ENCODE measurements at regions not wholly inside any gene's neighbourhood (a gene's known extent, or its start where the extent isn't known, plus 50 kb on each side); places are given as distances from the start of the nearest gene placed in this dataset.

GRCh38 chr3:135337192-135337591 is 542.1 kb downstream of the EPHB1 start:
- dilution Hi-C loops (cut with HindIII; ENCODE audit: low sequenced_read_pairs, unreplicated experiment) = no loop called here
- no peaks in the 10 kb centered on the region for H3K4me1 ChIP-seq (ENCODE audit: control insufficient read depth, insufficient read depth, low read length)
- no peaks in the 10 kb centered on the region for H3K27me3 ChIP-seq (ENCODE audit: control insufficient read depth, insufficient read depth, low read length)
- H3K9me3 ChIP-seq (ENCODE audit: control insufficient read depth, insufficient read depth, low read length) = peaks cover 11% of the 10 kb centered on the region; the same call in 1 of the 2 replicates
- H3K18ac ChIP-seq (ENCODE audit: low read depth, low read length) = no peak overlapping the region
- H3K4ac ChIP-seq (ENCODE audit: low read depth, low read length) = no peak overlapping the region
- no peak overlapping the region for H4K8ac ChIP-seq (ENCODE audit: low read depth in 2 of 2, low read length in 2 of 2)
- no peak overlapping the region for H2AK9ac ChIP-seq (replicated peaks; ENCODE audit: low read depth, low read length, poor library complexity)
- H3K9ac ChIP-seq (ENCODE audit: low read depth, low read length) = no peak overlapping the region
- DNase-seq = no peak
- no peak overlapping the region for H2BK15ac ChIP-seq (ENCODE audit: low read depth, low read length)
- no peak overlapping the region for H3K4me3 ChIP-seq (ENCODE audit: insufficient read depth, low read depth, low read length)
- ATAC-seq (ENCODE audit: low read depth) = no peak
- in situ Hi-C loops (cut with MboI; ENCODE audit: low sequenced_read_pairs) = no loop called here
- no peak overlapping the region for H2BK5ac ChIP-seq (ENCODE audit: low read depth, low read length, poor library complexity, severe bottlenecking)
- H3K56ac ChIP-seq (ENCODE audit: extremely low read depth, insufficient read depth, low read length) = no peak overlapping the region
- H3K36me3 ChIP-seq (ENCODE audit: control insufficient read depth, insufficient read depth, low read length) = no peaks in the 10 kb centered on the region
- TF ChIP-seq POLR2A (IDR thresholded peaks at IDR 0.05; ENCODE audit: low read depth, low read length) = no peak
- no peak for TF ChIP-seq CHD1 (IDR thresholded peaks at IDR 0.05; ENCODE audit: low read depth, low read length)
- TF ChIP-seq FOS (IDR thresholded peaks at IDR 0.05; ENCODE audit: low read depth, low read length) = no peak
- no peak for TF ChIP-seq RAD21 (IDR thresholded peaks at IDR 0.05; ENCODE audit: low read length)
- no peak for TF ChIP-seq ELK1 (IDR thresholded peaks at IDR 0.05; ENCODE audit: borderline replicate concordance, low read depth, low read length)
- TF ChIP-seq NFE2L2 (IDR thresholded peaks at IDR 0.05; ENCODE audit: low read depth, low read length) = no peak
- TF ChIP-seq CTCF (conservative IDR thresholded peaks at IDR 0.05; ENCODE audit: low read depth, low read length) = no peak
- TF ChIP-seq SMC3 (IDR thresholded peaks at IDR 0.05; ENCODE audit: low read depth, low read length) = no peak
- TF ChIP-seq RCOR1 (IDR thresholded peaks at IDR 0.05; ENCODE audit: insufficient replicate concordance, low read length) = no peak
- no peak for TF ChIP-seq RFX5 (IDR thresholded peaks at IDR 0.05; ENCODE audit: low read depth, low read length)
- no peak for TF ChIP-seq MXI1 (IDR thresholded peaks at IDR 0.05; ENCODE audit: borderline replicate concordance, low read depth, low read length)
- TF ChIP-seq MAZ (IDR thresholded peaks at IDR 0.05; ENCODE audit: borderline replicate concordance, low read depth, low read length) = no peak
- no peak for TF ChIP-seq BHLHE40 (IDR thresholded peaks at IDR 0.05; ENCODE audit: low read depth, low read length)
- TF ChIP-seq MAFK (IDR thresholded peaks at IDR 0.05; ENCODE audit: low read depth, low read length) = no peak
- TF ChIP-seq USF2 (IDR thresholded peaks at IDR 0.05; ENCODE audit: low read depth, low read length) = no peak
- TF ChIP-seq CEBPB (IDR thresholded peaks at IDR 0.05; ENCODE audit: low read depth, low read length) = no peak
- H4K5ac ChIP-seq (ENCODE audit: low read depth, low read length) = no peak overlapping the region
- no peak overlapping the region for H3K14ac ChIP-seq (replicated peaks; ENCODE audit: low read depth, low read length)
- CTCF ChIA-PET = no interaction called here
- H3K4me2 ChIP-seq (ENCODE audit: low read depth, low read length) = no peak overlapping the region
- no peaks in the 10 kb centered on the region for H3K9me1 ChIP-seq (ENCODE audit: insufficient read depth, low read length)
- no peak overlapping the region for H3K27ac ChIP-seq (ENCODE audit: insufficient read depth, low read length)
- no peak overlapping the region for H2AFZ ChIP-seq (replicated peaks; ENCODE audit: low read length, poor library complexity)
- no TSS peak for BruUV-seq (replicated peaks)
- no peaks in the 10 kb centered on the region for H3K79me1 ChIP-seq (ENCODE audit: low read depth in 1 of 2, low read length in 2 of 2)
- H3K23ac ChIP-seq (ENCODE audit: low read depth, low read length) = no peak overlapping the region
- no peak overlapping the region for H2BK120ac ChIP-seq (ENCODE audit: low read depth, low read length)
- H2AK5ac ChIP-seq (ENCODE audit: low read depth, low read length) = no peak overlapping the region
- intact Hi-C loops (cut with micrococcal nuclease) = no loop called here
- H2BK20ac ChIP-seq (ENCODE audit: low read depth, low read length) = no peak overlapping the region
- no peak overlapping the region for H4K91ac ChIP-seq (ENCODE audit: insufficient read depth, low read depth, low read length)
- H4K20me1 ChIP-seq (ENCODE audit: insufficient read depth, low read length) = no peaks in the 10 kb centered on the region
- POLR2A ChIA-PET (ENCODE audit: unreplicated experiment) = no interaction called here
- no CpG with 5 or more reads among the region's 1 CpG for WGBS, 2 experiments (ENCODE audit: extremely low coverage in 2 of 2, insufficient read length in 1 of 2)
